B cell (primary cell): ENCODE measurements at regions not wholly inside any gene's neighbourhood (a gene's known extent, or its start where the extent isn't known, plus 50 kb on each side); places are given as distances from the start of the nearest gene placed in this dataset.

Experiments
- ATAC-seq: fragments of 200-7000 bp; cut with Tn5 transposase; one replicate; pipeline ENCODE4 v1.10.0; 2021; ENCODE audit warnings: low read depth, mild to moderate bottlenecking, moderate number of reproducible peaks, moderate library complexity
- CTCF ChIA-PET: fragments of 350-600 bp; sonication (Branson Sonifier 250); formaldehyde crosslinking; loops from one replicate; lab custom pipeline; 2021; ENCODE audit warnings: antibody characterized with exemption, inconsistent platforms; lab: Charles Lee
- POLR2A ChIA-PET: fragments of 350-600 bp; sonication (Branson Sonifier 250); formaldehyde crosslinking; loops from one replicate; lab custom pipeline; 2021; ENCODE audit warnings: antibody characterized with exemption; lab: Charles Lee
- DNase-seq: peaks from one replicate; pipeline ENCODE4 v3.0.0; 2013
- H2AFZ ChIP-seq: 2 replicates; pipeline ENCODE4 v1.6.1; 2012; ENCODE audit warnings: mild to moderate bottlenecking, low read depth, low read length; ENCODE audit not compliant: insufficient read depth, poor library complexity, severe bottlenecking
- H3K27ac ChIP-seq, 2 donors: 1 replicate in 1 of 2; 2 replicates in 1 of 2; pipeline ENCODE4 v1.5.1; 2012 to 2013; ENCODE audit warnings: low read length in 2 of 2, mild to moderate bottlenecking in 2 of 2, moderate library complexity in 1 of 2
- H3K27me3 ChIP-seq, 4 experiments: fragments of 200-600 bp in 1 of 4; sonication (generic) in 1 of 4; replicated peaks in 1 of 4; 1 replicate in 2 of 4; 2 replicates in 2 of 4; pipeline versions ENCODE4 v1.6.1 to v1.7.0; 2013 to 2016; ENCODE audit warnings: low read length in 3 of 4, mild to moderate bottlenecking in 2 of 4, mixed read lengths in 1 of 4, moderate library complexity in 1 of 4; ENCODE audit not compliant: insufficient read depth in 4 of 4, control insufficient read depth in 3 of 4; ENCODE audit errors: control extremely low read depth in 1 of 4
- H3K36me3 ChIP-seq, 2 experiments: replicated peaks in 1 of 2; 1 replicate in 1 of 2; 2 replicates in 1 of 2; pipeline versions ENCODE4 v1.6.1 to v1.7.1; 2013; ENCODE audit warnings: low read length in 1 of 2; ENCODE audit not compliant: insufficient read depth in 2 of 2, control insufficient read depth in 1 of 2; ENCODE audit errors: control extremely low read depth in 1 of 2, extremely low read depth in 1 of 2
- H3K4me1 ChIP-seq, 2 donors: fragments of 200-600 bp in 1 of 2; sonication (generic) in 1 of 2; 1 replicate in 1 of 2; 2 replicates in 1 of 2; pipeline versions ENCODE4 v1.5.1 to v1.6.1; 2013 to 2017; ENCODE audit warnings: low read length in 2 of 2; ENCODE audit not compliant: control insufficient read depth in 2 of 2, insufficient read depth in 2 of 2
- H3K4me2 ChIP-seq: replicated peaks from 2 replicates; pipeline ENCODE3; 2012; ENCODE audit warnings: mild to moderate bottlenecking, low read depth, low read length; ENCODE audit not compliant: poor library complexity, severe bottlenecking
- H3K4me3 ChIP-seq, 5 experiments: fragments of 200-600 bp in 1 of 5; sonication (generic) in 1 of 5; 1 replicate in 3 of 5; 2 replicates in 2 of 5; pipeline versions ENCODE4 v1.5.1 to v1.7.0; 2011 to 2016; ENCODE audit warnings: low read length in 4 of 5, mild to moderate bottlenecking in 4 of 5, low read depth in 2 of 5, control low read depth in 1 of 5, moderate library complexity in 1 of 5; ENCODE audit not compliant: insufficient read depth in 1 of 5; ENCODE audit errors: control extremely low read depth in 1 of 5, extremely low read depth in 1 of 5
- H3K79me2 ChIP-seq: fragments of 200-600 bp; sonication (generic); one replicate; pipeline ENCODE4 v1.6.0; 2016; ENCODE audit warnings: low read length; ENCODE audit not compliant: control insufficient read depth, insufficient read depth
- H3K9ac ChIP-seq: fragments of 200-600 bp; sonication (generic); 2 replicates; pipeline ENCODE4 v1.6.1; 2017; ENCODE audit warnings: mild to moderate bottlenecking, low read length, moderate library complexity
- H3K9me3 ChIP-seq, 3 donors: one replicate each; pipeline versions ENCODE4 v1.6.1 to v1.7.1; 2013; ENCODE audit warnings: low read length in 2 of 3; ENCODE audit not compliant: control insufficient read depth in 2 of 3, insufficient read depth in 1 of 3; ENCODE audit errors: control extremely low read depth in 1 of 3
- H4K20me1 ChIP-seq: 2 replicates; pipeline ENCODE4 v1.6.0; 2012; ENCODE audit warnings: mild to moderate bottlenecking, low read length; ENCODE audit not compliant: insufficient read depth, control insufficient read depth, poor library complexity, severe bottlenecking
- H3K27ac Mint-ChIP-seq: one replicate; pipeline ENCODE4 v1.8.0; 2021; ENCODE audit warnings: mixed read lengths
- H3K27me3 Mint-ChIP-seq: one replicate; pipeline ENCODE4 v1.8.0; 2021; ENCODE audit warnings: mixed read lengths
- H3K4me1 Mint-ChIP-seq: one replicate; pipeline ENCODE4 v1.8.0; 2021; ENCODE audit warnings: mixed read lengths
- H3K4me3 Mint-ChIP-seq: one replicate; pipeline ENCODE4 v1.8.0; 2021; ENCODE audit warnings: mixed read lengths
- H3K9me3 Mint-ChIP-seq: one replicate; pipeline ENCODE4 v1.8.0; 2022; ENCODE audit warnings: mixed read lengths; ENCODE audit not compliant: insufficient read depth
- CTCF ChIP-seq: fragments of 200-600 bp; IDR thresholded peaks from one replicate; pipeline ENCODE4 v1.8.0; 2022; ENCODE audit warnings: antibody characterized with exemption, mild to moderate bottlenecking
- EZH2 ChIP-seq: IDR thresholded peaks from 2 replicates; pipeline ENCODE4 v1.6.1; 2012; ENCODE audit warnings: borderline replicate concordance, low read depth, mild to moderate bottlenecking, moderate library complexity, low read length; ENCODE audit not compliant: insufficient read depth, poor library complexity, severe bottlenecking
- WGBS: methylation state at CpG from one replicate; pipeline ENCODE4 v1.1.5; 2013; ENCODE audit warnings: missing lambda C conversion rate; ENCODE audit not compliant: insufficient coverage; 5-methylcytosine and 5-hydroxymethylcytosine counted together
- intact Hi-C: fragments of 100-400 bp; cut with micrococcal nuclease; formaldehyde crosslinking; loops from one replicate; pipeline ENCODE4 v1.10.0; 2022

GRCh38 chr5:133685402-133686018, 73.2 kb upstream of the FSTL4 start:
- H4K20me1 ChIP-seq: no peaks in the 10 kb centered on the region
- no peaks in the 10 kb centered on the region for H3K36me3 ChIP-seq
- intact Hi-C loops: no loop called here
- CTCF ChIA-PET: no interaction called here
- no peak overlapping the region for H3K27ac ChIP-seq
- TF ChIP-seq EZH2: no peak
- TF ChIP-seq CTCF: no peak
- no peaks in the 10 kb centered on the region for H3K9me3 ChIP-seq
- no peak overlapping the region for H3K4me3 Mint-ChIP-seq
- H3K27ac Mint-ChIP-seq: peak overlapping the region; percentile 32
- H3K27me3 ChIP-seq: peaks cover 0 to 5% (median 1%) of the 10 kb centered on the region in 4 experiments
- POLR2A ChIA-PET: no interaction called here
- peaks cover 4 to 9% of the 10 kb centered on the region in 2 donors for H3K4me1 ChIP-seq
- H3K4me2 ChIP-seq: no peak overlapping the region
- WGBS: 82% methylated on average over 5 of the region's 8 CpGs
- H3K9me3 Mint-ChIP-seq: no peaks in the 10 kb centered on the region
- H3K79me2 ChIP-seq: no peaks in the 10 kb centered on the region
- no peak overlapping the region for H2AFZ ChIP-seq
- no peak for ATAC-seq
- no peak for DNase-seq
- H3K4me1 Mint-ChIP-seq: peaks cover 6% of the 10 kb centered on the region
- H3K9ac ChIP-seq: no peak overlapping the region
- peaks cover 34% of the 10 kb centered on the region for H3K27me3 Mint-ChIP-seq
- no peak overlapping the region for H3K4me3 ChIP-seq

GRCh38 chr5:133683646-133684596, 71.6 kb upstream of the FSTL4 start:
- no peaks in the 10 kb centered on the region for H4K20me1 ChIP-seq
- H3K4me1 ChIP-seq: peaks cover 4 to 9% of the 10 kb centered on the region in 2 donors
- Mint-ChIP-seq H3K4me3 (no peak overlapping the region), H3K27ac (no peak overlapping the region), H3K4me1 (peaks cover 6% of the 10 kb centered on the region), H3K27me3 (peaks cover 19% of the 10 kb centered on the region), H3K9me3 (no peaks in the 10 kb centered on the region)
- H3K36me3 ChIP-seq: no peaks in the 10 kb centered on the region
- no peaks in the 10 kb centered on the region for H3K79me2 ChIP-seq
- no peak overlapping the region for H3K4me3 ChIP-seq
- no peak overlapping the region for H3K9ac ChIP-seq
- peaks cover 0 to 3% (median 1%) of the 10 kb centered on the region in 4 experiments for H3K27me3 ChIP-seq
- no peak overlapping the region for H2AFZ ChIP-seq
- ChIA-PET CTCF (no interaction called here), POLR2A (interaction anchor here (0.6 kb wide), 1 partner anchor 1294 kb away, joined by 3 read pairs; no protein-coding TSS in a partner anchor)
- no peak for DNase-seq
- H3K9me3 ChIP-seq: no peaks in the 10 kb centered on the region
- H3K27ac ChIP-seq: no peak overlapping the region
- intact Hi-C loops: no loop called here
- 94% methylated on average over 19 of the region's 21 CpGs for WGBS
- ATAC-seq: no peak
- no peak overlapping the region for H3K4me2 ChIP-seq
- no peak for TF ChIP-seq EZH2
- no peak for TF ChIP-seq CTCF
